Spleen (tissue), 7 donors: ENCODE measurements at regions not wholly inside any gene's neighbourhood (a gene's known extent, or its start where the extent isn't known, plus 50 kb on each side); places are given as distances from the start of the nearest gene placed in this dataset.

Experiments
- CTCF ChIP-seq, 11 experiments: fragments of 200-600 bp in 7 of 11; fragments of 450-650 bp in 4 of 11; sonication (generic) in 4 of 11; IDR thresholded peaks in 8 of 11; conservative IDR thresholded peaks in 3 of 11; 1 replicate in 7 of 11; 2 replicates in 4 of 11; pipeline versions ENCODE4 v1.4.0 to v1.8.0; 2016 to 2021; ENCODE audit warnings: antibody characterized with exemption in 11 of 11, inconsistent platforms in 4 of 11, mild to moderate bottlenecking in 1 of 11
- POLR2AphosphoS5 ChIP-seq, 3 donors: sonication (generic); formaldehyde crosslinking; IDR thresholded peaks; one replicate each; pipeline ENCODE4 v1.5.1; 2017; ENCODE audit warnings: antibody characterized with exemption in 3 of 3
- donor health status: DM: no; HTN: no; CAD: no; lungs with moderate emphysema.
- donor health status: DM: no; HTN: no; CAD: no.
- donor health status: DM: no; HTN: no; CAD: no.

DNA sequence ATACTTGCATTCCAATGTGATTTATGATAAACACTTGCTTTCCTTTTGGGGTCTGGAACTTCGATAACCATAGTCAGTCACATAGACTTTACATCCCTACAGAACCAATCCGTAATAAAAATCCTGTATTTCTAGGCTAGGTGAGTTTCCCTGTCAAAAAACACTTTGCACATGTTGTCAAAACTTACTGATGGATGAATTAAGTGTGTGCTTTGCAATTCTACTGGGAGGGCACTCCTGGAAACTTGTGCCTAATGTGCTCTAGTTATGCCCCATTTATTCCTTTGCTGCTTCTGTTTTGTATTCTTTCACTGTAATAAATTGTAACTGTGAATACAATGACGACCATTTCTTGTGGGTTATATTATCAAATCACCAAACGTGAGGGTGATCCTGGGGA is 684.8 kb upstream of the PCDH15 start:
- TF ChIP-seq POLR2AphosphoS5 (IDR thresholded peaks at IDR 0.05): no peak
- no peak for TF ChIP-seq CTCF (IDR thresholded peaks at IDR 0.05 in 8 of 11, conservative IDR thresholded peaks at IDR 0.05 in 3 of 11)
